ENCODE measurements at regions not wholly inside any gene's neighbourhood (a gene's known extent, or its start where the extent isn't known, plus 50 kb on each side); places are given as distances from the start of the nearest gene placed in this dataset.

GRCh38 chr11:21883354-21883753 is 309.5 kb upstream of the ANO5 start:
- H3K9me3 ChIP-seq (ENCODE audit: control insufficient read depth in 1 of 2, insufficient read depth in 1 of 2, low read length in 2 of 2) = no peaks in the 10 kb centered on the region
- no peak overlapping the region for H3K27ac Mint-ChIP-seq
- peaks cover 5% of the 10 kb centered on the region for H3K9me3 Mint-ChIP-seq
- H3K36me3 ChIP-seq (ENCODE audit: insufficient read depth, low read length) = no peaks in the 10 kb centered on the region
- ChIA-PET POLR2A (no interaction called here), CTCF (no interaction called here)
- ATAC-seq (ENCODE audit: poor library complexity) (no peak), DNase-seq (no peak)
- intact Hi-C loops (cut with DNase I, micrococcal nuclease) = no loop called here
- no peak overlapping the region for H3K4me3 Mint-ChIP-seq
- no peaks in the 10 kb centered on the region for H3K27me3 Mint-ChIP-seq
- no peak overlapping the region for H3K4me3 ChIP-seq (ENCODE audit: low read length)
- H3K36me3 Mint-ChIP-seq (ENCODE audit: low read depth) = no peaks in the 10 kb centered on the region
- H3K27ac ChIP-seq (ENCODE audit: low read depth in 1 of 2, low read length in 2 of 2) = no peak overlapping the region
- no peak for TF ChIP-seq CTCF (IDR thresholded peaks at IDR 0.05)
- no peaks in the 10 kb centered on the region for H3K4me1 ChIP-seq (ENCODE audit: insufficient read depth, low read length)
- no peaks in the 10 kb centered on the region for H3K27me3 ChIP-seq (ENCODE audit: control insufficient read depth in 1 of 2, insufficient read depth in 2 of 2, low read length in 2 of 2)
- H3K4me1 Mint-ChIP-seq (ENCODE audit: low read depth) = no peaks in the 10 kb centered on the region

GRCh38 chr11:21888814-21889213 is 304.1 kb upstream of the ANO5 start:
- POLR2A ChIA-PET = no interaction called here
- Histone ChIP-seq H3K36me3 (ENCODE audit: insufficient read depth, low read length) (no peaks in the 10 kb centered on the region), H3K4me1 (ENCODE audit: insufficient read depth, low read length) (no peaks in the 10 kb centered on the region), H3K27me3 (ENCODE audit: control insufficient read depth in 1 of 2, insufficient read depth in 2 of 2, low read length in 2 of 2) (no peaks in the 10 kb centered on the region), H3K9me3 (ENCODE audit: control insufficient read depth in 1 of 2, insufficient read depth in 1 of 2, low read length in 2 of 2) (no peaks in the 10 kb centered on the region), H3K27ac (ENCODE audit: low read depth in 1 of 2, low read length in 2 of 2) (no peak overlapping the region), H3K4me3 (ENCODE audit: low read length) (no peak overlapping the region)
- peak in 2 of 14 experiments; percentile 1 to 17 for DNase-seq
- no peaks in the 10 kb centered on the region for H3K36me3 Mint-ChIP-seq (ENCODE audit: low read depth)
- H3K27ac Mint-ChIP-seq = no peak overlapping the region
- no peaks in the 10 kb centered on the region for H3K4me1 Mint-ChIP-seq (ENCODE audit: low read depth)
- CTCF ChIA-PET = no interaction called here
- intact Hi-C loops (cut with DNase I, micrococcal nuclease) = no loop called here
- H3K27me3 Mint-ChIP-seq = no peaks in the 10 kb centered on the region
- no peak overlapping the region for H3K4me3 Mint-ChIP-seq
- peaks cover 8% of the 10 kb centered on the region for H3K9me3 Mint-ChIP-seq
- ATAC-seq (ENCODE audit: poor library complexity) = no peak
- no peak for TF ChIP-seq CTCF (IDR thresholded peaks at IDR 0.05)

- DNase-seq = no peak
- Histone ChIP-seq H3K4me1 (ENCODE audit: insufficient read depth, low read length) (no peaks in the 10 kb centered on the region), H3K9me3 (ENCODE audit: control insufficient read depth in 1 of 2, insufficient read depth in 1 of 2, low read length in 2 of 2) (no peaks in the 10 kb centered on the region), H3K27ac (ENCODE audit: low read depth in 1 of 2, low read length in 2 of 2) (no peak overlapping the region), H3K27me3 (ENCODE audit: control insufficient read depth in 1 of 2, insufficient read depth in 2 of 2, low read length in 2 of 2) (no peaks in the 10 kb centered on the region), H3K4me3 (ENCODE audit: low read length) (no peak overlapping the region), H3K36me3 (ENCODE audit: insufficient read depth, low read length) (no peaks in the 10 kb centered on the region)
- Mint-ChIP-seq H3K4me1 (ENCODE audit: low read depth) (no peaks in the 10 kb centered on the region), H3K27me3 (no peaks in the 10 kb centered on the region), H3K4me3 (no peak overlapping the region), H3K9me3 (peaks cover 5% of the 10 kb centered on the region), H3K36me3 (ENCODE audit: low read depth) (no peaks in the 10 kb centered on the region), H3K27ac (no peak overlapping the region)
- CTCF ChIA-PET = no interaction called here
- intact Hi-C loops (cut with DNase I, micrococcal nuclease) = no loop called here
- no peak for TF ChIP-seq CTCF (IDR thresholded peaks at IDR 0.05)
- POLR2A ChIA-PET = no interaction called here
- ATAC-seq (ENCODE audit: poor library complexity) = no peak
Observed at GRCh38 chr11:21892736-21893564, 299.9 kb upstream of the ANO5 start.

Measured in CD4-positive, alpha-beta T cell (primary cell).